Stomach (tissue), 8 donors: ENCODE measurements at regions not wholly inside any gene's neighbourhood (a gene's known extent, or its start where the extent isn't known, plus 50 kb on each side); places are given as distances from the start of the nearest gene placed in this dataset.
A peak's percentile ranks its signal among the peaks of the same experiment; 100 is the strongest.

ENCODE experiments used
- DNase-seq, 2 donors: peaks; one replicate each; pipeline versions ENCODE4 v3.0.0 to v3.0.0-alpha.2; 2013 to 2019
- H3K27ac ChIP-seq, 5 donors: fragments of 200-600 bp in 4 of 5; sonication (generic) in 4 of 5; one replicate each; pipeline ENCODE4 v1.5.1; 2013 to 2019; ENCODE audit warnings: mild to moderate bottlenecking in 1 of 5, moderate library complexity in 1 of 5
- H3K27me3 ChIP-seq, 3 donors: fragments of 200-600 bp; sonication (generic); one replicate each; pipeline ENCODE4 v1.5.1; 2017 to 2019; ENCODE audit warnings: mixed run types in 1 of 3
- H3K36me3 ChIP-seq, 4 donors: fragments of 200-600 bp; sonication (generic); 1 replicate in 3 of 4; 2 replicates in 1 of 4; pipeline ENCODE4 v1.5.1; 2016 to 2019
- H3K4me1 ChIP-seq, 4 donors: fragments of 200-600 bp; sonication (generic); one replicate each; pipeline ENCODE4 v1.5.1; 2016 to 2019
- H3K4me3 ChIP-seq, 4 donors: fragments of 200-600 bp; sonication (generic) in 3 of 4; one replicate each; pipeline ENCODE4 v1.5.1; 2016 to 2019; ENCODE audit warnings: mild to moderate bottlenecking in 1 of 4
- H3K9me3 ChIP-seq, 4 donors: fragments of 200-600 bp; sonication (generic); one replicate each; pipeline ENCODE4 v1.5.1; 2016 to 2019
- EP300 ChIP-seq: sonication (generic); formaldehyde crosslinking; IDR thresholded peaks from one replicate; pipeline ENCODE4 v1.6.1; 2017; ENCODE audit warnings: antibody characterized with exemption
- POLR2A ChIP-seq, 4 donors: fragments of 450-650 bp; IDR thresholded peaks; one replicate each; pipeline ENCODE4 v1.6.1; 2016; ENCODE audit warnings: antibody characterized with exemption in 4 of 4, control low read depth in 2 of 4, mild to moderate bottlenecking in 1 of 4, moderate library complexity in 1 of 4
- POLR2AphosphoS5 ChIP-seq, 3 donors: sonication (generic); formaldehyde crosslinking; IDR thresholded peaks; one replicate each; pipeline ENCODE4 v1.6.1; 2016; ENCODE audit warnings: antibody characterized with exemption in 3 of 3
- WGBS, 5 donors: extraction: QIAGEN DNeasy Blood & Tissue Kit in 3 of 5; methylation state at CpG; one replicate each; pipeline versions ENCODE4 v1.1.5 to v1.1.7; 2013 to 2018; 5-methylcytosine and 5-hydroxymethylcytosine counted together
- intact Hi-C: fragments of 100-400 bp; cut with DNase I; formaldehyde crosslinking; loops from one replicate; pipeline ENCODE4 v1.15.1; 2023; ENCODE audit warnings: low total_unique reads
- TF ChIP-seq, protein P1 (sequence below), 7 experiments: fragments of 450-650 bp in 4 of 7; fragments of 200-600 bp in 3 of 7; sonication (generic) in 3 of 7; IDR thresholded peaks; one replicate each; pipeline ENCODE4 v1.5.1; 2016 to 2019; ENCODE audit warnings: antibody characterized with exemption in 7 of 7, control low read depth in 2 of 7, mild to moderate bottlenecking in 1 of 7
- donor health status: healthy with polysubstance abuse.
- donor health status: Bipolar disorder and iron deficiency.
- donor health status: healthy.

DNA sequence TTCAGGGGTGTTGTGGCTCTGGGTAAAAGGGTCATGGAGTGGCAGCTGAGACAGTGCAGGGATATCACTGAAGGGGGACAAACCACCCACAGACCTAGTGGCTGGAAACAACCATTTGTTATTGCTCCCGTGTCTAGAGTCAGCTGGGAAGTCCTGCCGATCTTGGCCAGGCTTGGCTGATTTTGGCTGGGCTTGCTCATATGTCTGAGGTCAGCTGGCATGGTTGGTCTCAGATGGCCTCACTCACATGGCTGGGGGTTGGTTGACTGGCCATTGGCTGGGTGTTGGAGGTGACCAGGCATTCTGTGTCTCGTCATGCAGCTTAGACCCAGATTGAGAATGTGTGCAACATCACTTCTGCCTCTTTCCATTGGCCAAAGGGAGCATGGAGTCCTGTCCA is 203.8 kb upstream of the POU3F1 start:
- Histone ChIP-seq H3K4me1 (peaks cover 0 to 12% (median 6%) of the 10 kb centered on the region in 4 donors), H3K9me3 (peaks cover 0 to 9% (median 0%) of the 10 kb centered on the region in 4 donors), H3K27ac (no peak overlapping the region), H3K36me3 (no peaks in the 10 kb centered on the region), H3K27me3 (peaks cover 0 to 45% (median 4%) of the 10 kb centered on the region in 3 donors), H3K4me3 (no peak overlapping the region)
- DNase-seq: no peak
- TF ChIP-seq EP300 (no peak), POLR2A (IDR thresholded peaks at IDR 0.05) (no peak), POLR2AphosphoS5 (IDR thresholded peaks at IDR 0.05) (no peak)
- TF ChIP-seq, protein P1, sequence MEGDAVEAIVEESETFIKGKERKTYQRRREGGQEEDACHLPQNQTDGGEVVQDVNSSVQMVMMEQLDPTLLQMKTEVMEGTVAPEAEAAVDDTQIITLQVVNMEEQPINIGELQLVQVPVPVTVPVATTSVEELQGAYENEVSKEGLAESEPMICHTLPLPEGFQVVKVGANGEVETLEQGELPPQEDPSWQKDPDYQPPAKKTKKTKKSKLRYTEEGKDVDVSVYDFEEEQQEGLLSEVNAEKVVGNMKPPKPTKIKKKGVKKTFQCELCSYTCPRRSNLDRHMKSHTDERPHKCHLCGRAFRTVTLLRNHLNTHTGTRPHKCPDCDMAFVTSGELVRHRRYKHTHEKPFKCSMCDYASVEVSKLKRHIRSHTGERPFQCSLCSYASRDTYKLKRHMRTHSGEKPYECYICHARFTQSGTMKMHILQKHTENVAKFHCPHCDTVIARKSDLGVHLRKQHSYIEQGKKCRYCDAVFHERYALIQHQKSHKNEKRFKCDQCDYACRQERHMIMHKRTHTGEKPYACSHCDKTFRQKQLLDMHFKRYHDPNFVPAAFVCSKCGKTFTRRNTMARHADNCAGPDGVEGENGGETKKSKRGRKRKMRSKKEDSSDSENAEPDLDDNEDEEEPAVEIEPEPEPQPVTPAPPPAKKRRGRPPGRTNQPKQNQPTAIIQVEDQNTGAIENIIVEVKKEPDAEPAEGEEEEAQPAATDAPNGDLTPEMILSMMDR (IDR thresholded peaks at IDR 0.05): no peak
- intact Hi-C loops: no loop called here
- WGBS, 5 donors: 75 to 90% (median 87%) methylated on average over 3 of the region's 3 CpGs

DNA sequence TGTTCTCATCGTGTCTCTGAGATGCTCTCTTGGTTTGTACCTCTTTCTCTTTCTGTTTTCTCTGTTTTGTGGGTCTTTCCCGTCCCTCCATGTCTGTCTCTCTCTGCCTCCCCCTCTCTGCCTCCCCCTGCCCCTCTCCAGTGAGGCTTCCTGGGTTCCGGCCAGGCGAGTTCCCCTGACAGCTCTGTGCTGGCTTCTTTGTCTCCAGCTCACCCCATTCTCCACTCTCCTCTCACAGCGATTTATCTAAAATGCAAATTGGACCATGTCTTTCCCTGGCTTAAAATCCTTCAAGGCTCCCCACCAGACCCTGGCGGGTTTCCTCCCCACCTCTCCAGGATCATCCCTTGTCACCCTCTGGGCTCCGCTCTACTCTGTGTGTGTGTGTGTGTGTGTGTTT is 202.4 kb upstream of the POU3F1 start:
- peaks cover 0 to 2% (median 0%) of the 10 kb centered on the region in 4 donors for H3K9me3 ChIP-seq
- WGBS, 5 donors: 57 to 74% (median 68%) methylated on average over 7 of the region's 7 CpGs
- DNase-seq: no peak
- peaks cover 0 to 12% (median 6%) of the 10 kb centered on the region in 4 donors for H3K4me1 ChIP-seq
- no peak overlapping the region for H3K27ac ChIP-seq
- no peak overlapping the region for H3K4me3 ChIP-seq
- no peak for TF ChIP-seq POLR2A (IDR thresholded peaks at IDR 0.05)
- no peak for TF ChIP-seq POLR2AphosphoS5 (IDR thresholded peaks at IDR 0.05)
- TF ChIP-seq, protein P1 (IDR thresholded peaks at IDR 0.05): no peak
- no peak for TF ChIP-seq EP300
- H3K27me3 ChIP-seq: peaks cover 0 to 35% (median 4%) of the 10 kb centered on the region in 3 donors
- intact Hi-C loops: no loop called here
- no peaks in the 10 kb centered on the region for H3K36me3 ChIP-seq

GRCh38 chr1:38246955-38247952 is 200.7 kb upstream of the POU3F1 start:
- Histone ChIP-seq H3K27ac (no peak overlapping the region), H3K9me3 (no peaks in the 10 kb centered on the region), H3K4me1 (peaks cover 0 to 12% (median 6%) of the 10 kb centered on the region in 4 donors), H3K36me3 (no peaks in the 10 kb centered on the region), H3K27me3 (peaks cover 0 to 32% (median 4%) of the 10 kb centered on the region in 3 donors), H3K4me3 (no peak overlapping the region)
- peak in 1 of 2 donors; percentile 70 for DNase-seq
- intact Hi-C loops: no loop called here
- WGBS, 5 donors: 43 to 50% (median 46%) methylated on average over 24 of the region's 24 CpGs
- TF ChIP-seq POLR2AphosphoS5 (IDR thresholded peaks at IDR 0.05) (no peak), EP300 (no peak), POLR2A (IDR thresholded peaks at IDR 0.05) (no peak)

DNA sequence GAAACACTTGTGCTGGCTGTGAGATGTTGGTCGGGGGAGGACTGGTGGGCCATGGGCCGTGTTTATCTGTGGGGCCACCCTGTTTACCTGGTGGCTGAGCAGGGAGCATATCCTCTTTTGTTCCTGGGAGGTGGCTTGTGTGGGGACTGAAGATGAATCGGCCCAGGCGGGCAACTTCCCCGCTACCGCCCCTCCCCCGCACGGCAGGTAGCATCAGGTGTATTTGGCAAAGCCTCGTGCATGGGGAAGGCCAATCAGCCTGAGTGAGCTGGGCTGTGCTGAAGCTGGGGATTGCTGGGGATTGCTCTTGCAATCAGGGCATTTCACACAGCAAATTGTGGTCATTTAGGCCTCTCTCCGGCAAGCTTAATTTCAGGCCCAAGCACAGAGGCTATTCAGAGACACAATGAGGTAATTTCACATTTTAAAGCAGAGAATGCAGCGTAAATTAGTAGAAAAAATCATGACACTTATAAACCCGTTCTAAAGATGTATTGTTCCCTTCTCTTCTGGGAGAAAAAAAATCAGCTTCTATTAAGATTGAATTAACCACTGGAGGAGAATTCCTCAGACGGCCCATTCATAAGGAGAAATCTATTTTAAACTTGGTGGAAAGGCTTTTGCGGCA is 197.7 kb upstream of the POU3F1 start:
- no peaks in the 10 kb centered on the region for H3K9me3 ChIP-seq
- no peak overlapping the region for H3K27ac ChIP-seq
- H3K4me3 ChIP-seq: no peak overlapping the region
- no peak for DNase-seq
- intact Hi-C loops: no loop called here
- H3K4me1 ChIP-seq: peaks cover 0 to 12% (median 6%) of the 10 kb centered on the region in 4 donors
- no peaks in the 10 kb centered on the region for H3K36me3 ChIP-seq
- 67 to 73% (median 69%) methylated on average over 10 to 14 of the region's 14 CpGs for WGBS, 5 donors
- peaks cover 0 to 16% (median 0%) of the 10 kb centered on the region in 3 donors for H3K27me3 ChIP-seq
- TF ChIP-seq EP300 (no peak), POLR2AphosphoS5 (IDR thresholded peaks at IDR 0.05) (no peak), POLR2A (IDR thresholded peaks at IDR 0.05) (no peak)
- TF ChIP-seq, protein P1 (IDR thresholded peaks at IDR 0.05): no peak
